Esophagus squamous epithelium (tissue), 5 donors: ENCODE measurements at regions not wholly inside any gene's neighbourhood (a gene's known extent, or its start where the extent isn't known, plus 50 kb on each side); places are given as distances from the start of the nearest gene placed in this dataset.

Experiments
- DNase-seq: peaks from one replicate; lab custom pipeline; 2025; lab: John Stamatoyannopoulos, UW
- H3K27ac ChIP-seq, 4 donors: fragments of 200-600 bp; sonication (generic); one replicate each; pipeline ENCODE4 v1.5.1; 2016 to 2019; ENCODE audit warnings: mild to moderate bottlenecking in 1 of 4
- H3K27me3 ChIP-seq, 4 donors: fragments of 200-600 bp; sonication (generic); 1 replicate in 3 of 4; 2 replicates in 1 of 4; pipeline versions ENCODE4 v1.5.1 to v1.6.0; 2017 to 2021; ENCODE audit warnings: antibody characterized with exemption in 1 of 4
- H3K36me3 ChIP-seq, 3 donors: fragments of 200-600 bp; sonication (generic); one replicate each; pipeline ENCODE4 v1.5.1; 2016 to 2019
- H3K4me1 ChIP-seq, 3 donors: fragments of 200-600 bp; sonication (generic); one replicate each; pipeline ENCODE4 v1.5.1; 2017 to 2019
- H3K4me3 ChIP-seq, 4 donors: fragments of 200-600 bp; sonication (generic); 1 replicate in 3 of 4; 2 replicates in 1 of 4; pipeline ENCODE4 v1.5.1; 2016 to 2019; ENCODE audit warnings: mild to moderate bottlenecking in 2 of 4, moderate library complexity in 1 of 4
- H3K9me3 ChIP-seq, 3 donors: fragments of 200-600 bp; sonication (generic); one replicate each; pipeline ENCODE4 v1.5.1; 2016 to 2019
- POLR2A ChIP-seq, 4 donors: fragments of 450-650 bp; IDR thresholded peaks; one replicate each; pipeline ENCODE4 v1.6.1; 2017; ENCODE audit warnings: antibody characterized with exemption in 4 of 4, mild to moderate bottlenecking in 4 of 4, moderate library complexity in 3 of 4
- WGBS, 2 donors: methylation state at CpG; one replicate each; pipeline ENCODE4 v1.1.5; 2018; 5-methylcytosine and 5-hydroxymethylcytosine counted together
- intact Hi-C: fragments of 100-400 bp; cut with DNase I; formaldehyde crosslinking; loops from one replicate; pipeline ENCODE4 v1.15.0; 2022
- TF ChIP-seq, protein P1 (sequence below), 6 experiments: fragments of 450-650 bp in 4 of 6; fragments of 200-600 bp in 2 of 6; sonication (generic) in 2 of 6; IDR thresholded peaks; one replicate each; pipeline ENCODE4 v1.5.1; 2016 to 2019; ENCODE audit warnings: antibody characterized with exemption in 6 of 6, mild to moderate bottlenecking in 4 of 6, moderate library complexity in 4 of 6
- donor health status: DM: yes; HTN: yes; CAD: no.

DNA sequence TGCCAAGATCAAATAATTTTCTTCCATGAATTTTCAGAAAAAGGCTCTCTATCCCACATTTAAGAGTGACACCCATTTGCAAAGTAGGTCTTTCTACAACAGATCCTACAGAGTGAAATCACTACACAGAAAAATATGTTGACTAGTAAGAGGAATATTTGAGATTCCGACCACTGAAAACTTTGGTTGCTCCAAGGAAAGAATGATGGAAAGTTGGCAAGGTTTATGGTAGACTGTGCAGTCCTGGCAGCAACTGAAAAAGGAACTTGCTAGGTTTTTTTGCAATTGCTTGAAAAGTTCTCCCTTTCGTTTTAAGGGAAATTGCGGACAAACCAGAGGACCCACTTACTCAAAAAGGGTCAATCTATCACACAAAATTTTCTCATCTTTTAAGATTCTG is 83.1 kb upstream of the TSPAN8 start:
- H3K36me3 ChIP-seq: no peaks in the 10 kb centered on the region

DNA sequence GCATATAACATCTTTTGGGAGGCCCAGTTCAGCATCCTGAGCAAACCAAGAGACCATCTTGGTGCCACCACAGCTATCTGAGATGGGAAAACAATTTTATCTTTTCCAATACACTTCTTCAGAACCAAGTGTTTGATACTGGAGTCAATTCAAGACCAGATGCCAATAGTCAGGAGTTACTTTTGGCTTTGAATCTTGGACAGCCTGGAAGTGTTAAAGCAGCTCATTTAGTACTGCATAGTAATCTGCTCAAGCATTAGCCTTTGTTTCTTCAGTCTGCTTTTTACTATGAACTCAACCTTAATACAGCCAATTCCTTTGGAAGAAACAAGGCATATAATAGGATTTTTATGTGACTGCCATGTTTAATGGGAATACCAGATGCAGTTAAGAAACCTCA is 81.9 kb upstream of the TSPAN8 start:
- no peak overlapping the region for H3K27ac ChIP-seq
- intact Hi-C loops: no loop called here
- H3K4me1 ChIP-seq: no peaks in the 10 kb centered on the region
- no peaks in the 10 kb centered on the region for H3K9me3 ChIP-seq
- no peak for DNase-seq
- no peaks in the 10 kb centered on the region for H3K27me3 ChIP-seq
- no peak overlapping the region for H3K4me3 ChIP-seq
- H3K36me3 ChIP-seq: no peaks in the 10 kb centered on the region
- TF ChIP-seq, protein P1, sequence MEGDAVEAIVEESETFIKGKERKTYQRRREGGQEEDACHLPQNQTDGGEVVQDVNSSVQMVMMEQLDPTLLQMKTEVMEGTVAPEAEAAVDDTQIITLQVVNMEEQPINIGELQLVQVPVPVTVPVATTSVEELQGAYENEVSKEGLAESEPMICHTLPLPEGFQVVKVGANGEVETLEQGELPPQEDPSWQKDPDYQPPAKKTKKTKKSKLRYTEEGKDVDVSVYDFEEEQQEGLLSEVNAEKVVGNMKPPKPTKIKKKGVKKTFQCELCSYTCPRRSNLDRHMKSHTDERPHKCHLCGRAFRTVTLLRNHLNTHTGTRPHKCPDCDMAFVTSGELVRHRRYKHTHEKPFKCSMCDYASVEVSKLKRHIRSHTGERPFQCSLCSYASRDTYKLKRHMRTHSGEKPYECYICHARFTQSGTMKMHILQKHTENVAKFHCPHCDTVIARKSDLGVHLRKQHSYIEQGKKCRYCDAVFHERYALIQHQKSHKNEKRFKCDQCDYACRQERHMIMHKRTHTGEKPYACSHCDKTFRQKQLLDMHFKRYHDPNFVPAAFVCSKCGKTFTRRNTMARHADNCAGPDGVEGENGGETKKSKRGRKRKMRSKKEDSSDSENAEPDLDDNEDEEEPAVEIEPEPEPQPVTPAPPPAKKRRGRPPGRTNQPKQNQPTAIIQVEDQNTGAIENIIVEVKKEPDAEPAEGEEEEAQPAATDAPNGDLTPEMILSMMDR (IDR thresholded peaks at IDR 0.05): no peak
- no peak for TF ChIP-seq POLR2A (IDR thresholded peaks at IDR 0.05)

More for the DNA sequence above, 83.1 kb upstream of the TSPAN8 start:
- H3K27me3 ChIP-seq: no peaks in the 10 kb centered on the region
- 53 to 67% methylated on average over 3 of the region's 3 CpGs for WGBS, 2 donors
- no peaks in the 10 kb centered on the region for H3K9me3 ChIP-seq
- no peak overlapping the region for H3K4me3 ChIP-seq
- H3K27ac ChIP-seq: no peak overlapping the region
- no peak for DNase-seq
- intact Hi-C loops: no loop called here
- H3K4me1 ChIP-seq: no peaks in the 10 kb centered on the region
- TF ChIP-seq, protein P1 (IDR thresholded peaks at IDR 0.05): no peak
- TF ChIP-seq POLR2A (IDR thresholded peaks at IDR 0.05): no peak

DNA sequence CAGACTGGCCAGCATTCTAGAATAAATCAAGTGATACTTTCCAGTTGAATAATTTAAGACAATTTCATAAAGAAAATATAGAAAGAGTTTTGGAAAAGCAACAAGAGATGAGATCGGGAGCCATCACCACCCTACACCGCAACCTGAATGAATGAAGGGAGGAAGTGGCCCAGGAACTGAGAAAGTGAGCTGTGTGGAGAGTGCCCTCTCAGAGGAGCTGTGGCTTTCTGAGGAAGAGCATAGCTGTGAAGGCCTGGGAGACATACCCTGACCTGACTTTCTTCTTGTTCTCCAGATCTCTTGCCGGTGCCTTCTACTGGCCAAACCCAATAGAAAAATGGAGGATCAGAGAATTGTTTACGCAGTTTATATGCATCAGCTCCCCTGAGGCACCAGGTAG is 79.3 kb upstream of the TSPAN8 start:
- no peak overlapping the region for H3K27ac ChIP-seq
- 93 to 96% methylated on average over 4 of the region's 4 CpGs for WGBS, 2 donors
- TF ChIP-seq POLR2A (IDR thresholded peaks at IDR 0.05): no peak
- TF ChIP-seq, protein P1 (IDR thresholded peaks at IDR 0.05): no peak
- no peak for DNase-seq
- H3K27me3 ChIP-seq: no peaks in the 10 kb centered on the region
- no peaks in the 10 kb centered on the region for H3K4me1 ChIP-seq
- no peaks in the 10 kb centered on the region for H3K9me3 ChIP-seq
- H3K36me3 ChIP-seq: no peaks in the 10 kb centered on the region
- H3K4me3 ChIP-seq: no peak overlapping the region
- intact Hi-C loops: no loop called here

DNA sequence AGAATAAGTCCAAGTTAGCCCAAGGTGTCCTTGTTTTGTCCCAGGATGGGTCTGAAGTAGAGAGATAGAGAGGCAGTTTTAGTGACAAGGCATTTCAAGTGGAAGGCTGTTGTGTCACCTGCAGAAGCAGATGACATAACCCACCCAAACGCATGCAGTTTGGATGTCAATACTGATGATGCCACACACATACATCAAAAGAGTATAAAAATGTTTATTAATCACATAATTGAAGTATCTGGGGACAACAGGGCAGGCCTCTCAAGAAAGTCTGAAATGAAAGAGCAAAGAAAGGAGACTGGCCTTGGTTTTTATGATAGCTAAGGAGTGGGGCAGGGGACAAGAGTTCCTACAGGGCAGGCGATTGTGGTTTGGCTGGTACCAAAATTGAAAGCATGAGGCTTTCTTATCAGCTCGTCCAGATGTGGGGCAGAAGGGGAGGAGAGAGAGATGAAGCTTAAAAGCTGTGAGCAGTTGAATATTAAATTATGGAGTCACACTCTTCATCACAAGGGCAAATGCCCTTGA is 78.4 kb upstream of the TSPAN8 start:
- Histone ChIP-seq H3K9me3 (no peaks in the 10 kb centered on the region), H3K4me1 (no peaks in the 10 kb centered on the region), H3K36me3 (no peaks in the 10 kb centered on the region), H3K27ac (no peak overlapping the region), H3K27me3 (no peaks in the 10 kb centered on the region), H3K4me3 (no peak overlapping the region)
- DNase-seq: no peak
- TF ChIP-seq, protein P1 (IDR thresholded peaks at IDR 0.05): no peak
- no peak for TF ChIP-seq POLR2A (IDR thresholded peaks at IDR 0.05)
- WGBS, 2 donors: 64 to 80% methylated on average over 3 of the region's 3 CpGs
- intact Hi-C loops: no loop called here

DNA sequence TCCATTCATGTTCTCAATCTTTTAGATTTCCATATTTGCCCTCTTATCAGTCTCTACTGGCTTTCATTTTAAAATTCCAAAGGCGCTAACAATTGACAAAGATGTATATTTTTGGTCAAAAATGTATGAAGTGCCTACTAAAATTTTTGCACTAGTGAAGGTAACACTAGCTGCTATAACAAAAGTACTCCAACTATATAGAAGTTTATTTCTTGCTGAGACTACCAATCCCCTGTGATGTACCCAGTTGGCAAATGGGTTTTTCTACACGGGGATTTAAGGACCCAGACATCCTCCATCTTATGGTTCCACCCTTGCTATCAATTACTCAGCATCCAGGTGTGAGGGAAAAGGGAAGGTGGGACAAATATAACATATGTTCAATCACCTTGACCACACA is 75.3 kb upstream of the TSPAN8 start:
- H3K9me3 ChIP-seq: no peaks in the 10 kb centered on the region
- intact Hi-C loops: no loop called here
- WGBS, 2 donors: 68 to 70% methylated on average over 2 of the region's 2 CpGs
- no peaks in the 10 kb centered on the region for H3K4me1 ChIP-seq
- no peaks in the 10 kb centered on the region for H3K36me3 ChIP-seq
- TF ChIP-seq, protein P1 (IDR thresholded peaks at IDR 0.05): no peak
- TF ChIP-seq POLR2A (IDR thresholded peaks at IDR 0.05): no peak
- no peak overlapping the region for H3K27ac ChIP-seq
- no peak overlapping the region for H3K4me3 ChIP-seq
- no peaks in the 10 kb centered on the region for H3K27me3 ChIP-seq
- no peak for DNase-seq
